Stimulated activated memory B cell treated with anti-CD40 and anti-IgM and Interleukin-4, amounts not matched to agents 10 μg/mL and 1 μg/mL and 100 μg/mL, for 72 hours (primary cell): ENCODE measurements at regions not wholly inside any gene's neighbourhood (a gene's known extent, or its start where the extent isn't known, plus 50 kb on each side); places are given as distances from the start of the nearest gene placed in this dataset.

ENCODE experiments used
- ATAC-seq: fragments of 150-1000 bp; cut with Tn5 transposase; 2 replicates; pipeline ENCODE4 v1.10.0; 2021
- H3K27ac Mint-ChIP-seq: one replicate; pipeline ENCODE4 v1.8.0; 2022; ENCODE audit warnings: mild to moderate bottlenecking, mixed read lengths
- H3K27me3 Mint-ChIP-seq: one replicate; pipeline ENCODE4 v1.8.0; 2022; ENCODE audit warnings: mixed read lengths
- H3K36me3 Mint-ChIP-seq: one replicate; pipeline ENCODE4 v1.8.0; 2022; ENCODE audit warnings: mixed read lengths
- H3K4me1 Mint-ChIP-seq: one replicate; pipeline ENCODE4 v1.8.0; 2022; ENCODE audit warnings: mixed read lengths
- H3K4me3 Mint-ChIP-seq: one replicate; pipeline ENCODE4 v1.8.0; 2022; ENCODE audit warnings: mild to moderate bottlenecking, moderate library complexity, mixed read lengths
- H3K9me3 Mint-ChIP-seq: one replicate; pipeline ENCODE4 v1.8.0; 2022; ENCODE audit warnings: mixed read lengths

- H3K27ac Mint-ChIP-seq, result no peak overlapping the region
- peaks cover 44% of the 10 kb centered on the region for H3K27me3 Mint-ChIP-seq
- no peak for ATAC-seq
- H3K36me3 Mint-ChIP-seq, result no peaks in the 10 kb centered on the region
- H3K9me3 Mint-ChIP-seq, result no peaks in the 10 kb centered on the region
- H3K4me3 Mint-ChIP-seq, result no peak overlapping the region
- H3K4me1 Mint-ChIP-seq, result no peaks in the 10 kb centered on the region
These were observed 60.3 kb upstream of the CFAP46 start for GRCh38 chr10:133002685-133003084.

- H3K9me3 Mint-ChIP-seq, result no peaks in the 10 kb centered on the region
- no peaks in the 10 kb centered on the region for H3K36me3 Mint-ChIP-seq
These were observed 58.7 kb upstream of the CFAP46 start for GRCh38 chr10:133001114-133001513.

GRCh38 chr10:133000648-133001047, 58.3 kb upstream of the CFAP46 start:
- no peaks in the 10 kb centered on the region for H3K36me3 Mint-ChIP-seq
- no peaks in the 10 kb centered on the region for H3K4me1 Mint-ChIP-seq
- no peaks in the 10 kb centered on the region for H3K9me3 Mint-ChIP-seq
- ATAC-seq, result no peak
- no peak overlapping the region for H3K4me3 Mint-ChIP-seq
- H3K27me3 Mint-ChIP-seq, result peaks cover 54% of the 10 kb centered on the region
- H3K27ac Mint-ChIP-seq, result no peak overlapping the region

More at GRCh38 chr10:133001114-133001513, 58.7 kb upstream of the CFAP46 start:
- Mint-ChIP-seq H3K4me3 (no peak overlapping the region), H3K27me3 (peaks cover 53% of the 10 kb centered on the region), H3K4me1 (no peaks in the 10 kb centered on the region), H3K27ac (no peak overlapping the region)
- ATAC-seq, result no peak

GRCh38 chr10:132997517-132998265, 55.3 kb upstream of the CFAP46 start:
- no peaks in the 10 kb centered on the region for H3K36me3 Mint-ChIP-seq
- no peaks in the 10 kb centered on the region for H3K4me1 Mint-ChIP-seq
- peaks cover 42% of the 10 kb centered on the region for H3K27me3 Mint-ChIP-seq
- H3K4me3 Mint-ChIP-seq, result no peak overlapping the region
- ATAC-seq, result no peak
- no peaks in the 10 kb centered on the region for H3K9me3 Mint-ChIP-seq
- no peak overlapping the region for H3K27ac Mint-ChIP-seq

GRCh38 chr10:132996603-132997343, 54.4 kb upstream of the CFAP46 start:
- no peak for ATAC-seq
- no peaks in the 10 kb centered on the region for H3K9me3 Mint-ChIP-seq
- H3K4me3 Mint-ChIP-seq, result no peak overlapping the region
- no peaks in the 10 kb centered on the region for H3K4me1 Mint-ChIP-seq
- H3K36me3 Mint-ChIP-seq, result no peaks in the 10 kb centered on the region
- no peak overlapping the region for H3K27ac Mint-ChIP-seq
- H3K27me3 Mint-ChIP-seq, result peaks cover 33% of the 10 kb centered on the region

- H3K27ac Mint-ChIP-seq, result no peak overlapping the region
- H3K27me3 Mint-ChIP-seq, result peaks cover 27% of the 10 kb centered on the region
- no peaks in the 10 kb centered on the region for H3K36me3 Mint-ChIP-seq
- no peaks in the 10 kb centered on the region for H3K4me1 Mint-ChIP-seq
- no peaks in the 10 kb centered on the region for H3K9me3 Mint-ChIP-seq
- no peak for ATAC-seq
- no peak overlapping the region for H3K4me3 Mint-ChIP-seq
These were observed 53.7 kb upstream of the CFAP46 start for GRCh38 chr10:132995909-132996602.

GRCh38 chr10:132994811-132995210, 52.4 kb upstream of the CFAP46 start:
- Mint-ChIP-seq H3K27ac (no peak overlapping the region), H3K27me3 (peaks cover 17% of the 10 kb centered on the region), H3K36me3 (no peaks in the 10 kb centered on the region), H3K9me3 (no peaks in the 10 kb centered on the region), H3K4me3 (no peak overlapping the region), H3K4me1 (no peaks in the 10 kb centered on the region)
- no peak for ATAC-seq

GRCh38 chr10:132994185-132994796, 51.9 kb upstream of the CFAP46 start:
- Mint-ChIP-seq H3K9me3 (no peaks in the 10 kb centered on the region), H3K4me1 (no peaks in the 10 kb centered on the region), H3K4me3 (no peak overlapping the region), H3K27ac (no peak overlapping the region), H3K27me3 (peaks cover 12% of the 10 kb centered on the region), H3K36me3 (no peaks in the 10 kb centered on the region)
- no peak for ATAC-seq

- Mint-ChIP-seq H3K27me3 (peaks cover 10% of the 10 kb centered on the region), H3K36me3 (no peaks in the 10 kb centered on the region), H3K9me3 (no peaks in the 10 kb centered on the region), H3K4me1 (no peaks in the 10 kb centered on the region), H3K27ac (no peak overlapping the region), H3K4me3 (no peak overlapping the region)
- ATAC-seq, result no peak
These were observed 51.2 kb upstream of the CFAP46 start for GRCh38 chr10:132993271-132994184.

GRCh38 chr10:132992433-132993215, 50.3 kb upstream of the CFAP46 start:
- peaks cover 10% of the 10 kb centered on the region for H3K27me3 Mint-ChIP-seq
- H3K9me3 Mint-ChIP-seq, result no peaks in the 10 kb centered on the region
- no peaks in the 10 kb centered on the region for H3K4me1 Mint-ChIP-seq
- no peak overlapping the region for H3K27ac Mint-ChIP-seq
- ATAC-seq, result peak; percentile 4
- no peak overlapping the region for H3K4me3 Mint-ChIP-seq
- no peaks in the 10 kb centered on the region for H3K36me3 Mint-ChIP-seq
